HG02588 (cell line): ENCODE measurements at regions not wholly inside any gene's neighbourhood (a gene's known extent, or its start where the extent isn't known, plus 50 kb on each side); places are given as distances from the start of the nearest gene placed in this dataset.
"Not testable (repeated sequence)": the region's sequence is repeated elsewhere in the genome, so short reads cannot be mapped to it uniquely, and the experiment has no call there.

ENCODE experiments used
- ATAC-seq: cut with Tn5 transposase; IDR thresholded peaks from one replicate; pipeline ENCODE4 v1.9.1; 2021; ENCODE audit warnings: mild to moderate bottlenecking, moderate library complexity; ENCODE audit not compliant: unreplicated experiment

DNA sequence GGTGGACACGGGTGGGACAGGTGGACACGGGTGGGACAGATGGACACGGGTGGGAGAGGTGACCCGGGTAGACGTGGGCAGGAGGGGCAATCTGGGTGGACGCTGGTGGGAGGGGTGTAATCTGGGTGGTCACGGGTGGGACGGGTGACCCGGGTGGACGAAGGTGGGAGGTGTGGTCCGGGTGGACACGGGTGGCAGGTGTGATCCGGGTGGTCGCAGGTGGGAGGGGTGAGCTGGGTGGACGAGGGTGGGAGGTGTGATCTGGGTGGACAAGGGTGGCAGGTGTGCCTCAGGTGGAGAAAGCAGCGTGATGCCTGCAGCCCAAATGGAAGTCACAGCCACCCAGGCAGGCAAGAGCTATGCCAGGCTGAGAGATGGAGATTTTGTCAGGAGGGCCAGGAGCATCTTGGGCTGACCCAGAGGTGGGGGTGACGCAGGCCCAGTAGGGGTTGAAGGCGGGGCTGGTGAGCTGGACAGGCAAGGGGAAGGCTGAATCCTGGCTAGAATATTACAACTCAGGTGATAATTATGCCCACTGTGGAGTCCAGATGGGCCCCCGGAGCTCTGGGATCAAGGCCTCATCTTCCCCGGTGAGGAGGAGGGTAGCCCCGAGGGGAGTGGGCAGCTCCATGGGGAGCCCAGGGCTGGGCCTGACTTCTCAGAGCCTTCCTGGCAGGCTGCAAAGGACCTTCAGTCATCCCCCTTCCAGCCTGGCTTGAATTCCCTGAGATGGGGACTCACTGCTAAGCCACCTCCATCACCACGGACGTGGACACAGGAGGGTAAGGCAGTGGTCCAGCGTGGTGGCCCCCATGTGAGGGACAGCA, 100.0 kb downstream of the ADRA2C start:
- no peak for ATAC-seq

DNA sequence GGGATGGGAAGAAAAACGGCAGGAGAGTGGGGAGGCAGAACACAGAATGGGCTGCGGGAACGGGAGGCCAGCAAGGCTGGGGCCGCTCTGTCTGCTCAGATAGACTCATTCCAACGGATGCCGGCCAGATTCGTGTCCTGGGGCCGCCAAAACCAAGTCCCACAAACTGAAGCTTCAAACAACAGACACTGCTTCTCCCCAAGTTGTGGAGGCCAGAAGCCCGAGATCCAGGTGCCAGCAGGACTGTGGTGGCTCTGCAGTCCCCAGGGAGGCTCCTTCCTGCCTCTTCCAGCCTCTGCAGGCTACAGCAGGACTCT, 100.6 kb downstream of the ADRA2C start:
- no peak for ATAC-seq

DNA sequence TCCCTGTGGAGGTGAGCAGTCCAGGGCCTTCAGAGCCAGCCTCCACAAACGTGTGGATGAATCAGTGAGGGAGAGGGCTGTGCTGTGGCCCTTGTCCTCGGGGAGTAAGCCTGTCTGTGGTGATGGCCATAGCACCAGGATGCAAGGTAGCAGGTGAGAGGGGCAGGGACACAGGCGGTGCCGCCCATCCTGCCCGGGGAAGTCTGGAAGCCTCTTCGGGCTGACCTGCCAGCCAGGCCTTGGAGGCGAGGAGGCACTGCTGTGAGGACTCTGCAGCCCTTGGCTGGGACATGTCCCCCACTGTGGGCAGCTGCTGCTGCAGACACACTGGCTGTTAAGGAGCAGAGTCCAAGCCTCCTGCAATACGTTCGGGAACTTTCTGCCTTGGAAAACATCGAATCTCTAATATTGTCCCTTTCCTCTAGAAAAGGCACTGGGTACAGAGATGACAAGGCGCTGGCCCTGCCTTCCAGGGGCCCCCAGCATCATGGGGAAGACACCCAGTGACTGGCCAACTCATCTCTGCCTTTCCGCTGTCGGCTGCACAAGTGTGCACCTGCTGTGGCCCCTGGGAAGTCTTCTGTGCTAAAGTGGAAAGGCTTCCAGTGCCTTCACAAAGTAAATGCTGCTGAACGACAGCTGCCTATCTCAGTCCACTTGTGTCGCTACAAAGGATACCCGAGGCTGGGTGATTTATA, 101.4 kb downstream of the ADRA2C start:
- ATAC-seq: no peak

DNA sequence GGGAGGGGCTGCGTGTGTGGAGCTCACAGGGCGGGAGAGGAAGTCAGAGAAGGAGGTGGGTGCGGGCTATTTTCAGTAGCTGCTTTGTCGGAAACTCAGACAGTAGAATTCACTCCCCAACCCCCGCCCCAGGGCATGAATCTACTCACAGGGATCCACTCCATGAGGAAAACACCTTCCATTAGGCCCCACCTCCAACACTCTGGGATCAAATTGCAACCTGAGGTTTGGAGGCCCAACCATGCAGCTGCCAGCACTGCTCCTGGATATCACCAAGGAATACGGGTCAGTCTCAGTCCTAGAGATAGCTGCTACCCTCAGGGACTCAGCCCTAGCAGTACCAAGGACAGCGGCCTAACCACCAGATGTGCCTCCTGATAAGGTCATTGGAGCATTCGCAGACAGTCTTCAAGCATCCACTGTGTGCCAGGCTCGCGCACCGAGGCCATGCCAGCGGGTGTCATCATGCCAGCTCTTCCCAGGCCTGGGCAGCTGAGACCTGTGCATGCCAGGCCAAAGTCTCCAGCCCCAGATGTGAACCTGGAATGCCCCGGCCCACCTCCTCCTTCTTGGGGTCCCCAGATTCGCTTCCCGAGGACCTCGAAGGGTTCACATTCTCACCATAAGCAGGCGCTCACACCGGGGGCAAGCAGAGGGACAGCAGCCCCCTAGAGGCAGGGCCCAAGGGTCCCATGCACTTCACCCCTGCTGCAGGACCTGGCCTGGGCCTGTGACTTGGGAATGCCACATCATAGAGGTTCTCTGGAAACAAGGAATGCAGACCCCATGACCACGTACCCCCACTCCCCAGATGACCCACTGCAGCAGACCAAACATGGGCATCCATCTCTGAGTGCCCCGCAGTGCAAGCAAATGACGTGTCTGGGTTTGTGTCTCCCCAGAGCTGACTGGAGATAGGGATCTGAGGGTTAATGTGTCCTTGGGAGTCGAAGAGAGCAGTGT, 102.3 kb downstream of the ADRA2C start:
- no peak for ATAC-seq

DNA sequence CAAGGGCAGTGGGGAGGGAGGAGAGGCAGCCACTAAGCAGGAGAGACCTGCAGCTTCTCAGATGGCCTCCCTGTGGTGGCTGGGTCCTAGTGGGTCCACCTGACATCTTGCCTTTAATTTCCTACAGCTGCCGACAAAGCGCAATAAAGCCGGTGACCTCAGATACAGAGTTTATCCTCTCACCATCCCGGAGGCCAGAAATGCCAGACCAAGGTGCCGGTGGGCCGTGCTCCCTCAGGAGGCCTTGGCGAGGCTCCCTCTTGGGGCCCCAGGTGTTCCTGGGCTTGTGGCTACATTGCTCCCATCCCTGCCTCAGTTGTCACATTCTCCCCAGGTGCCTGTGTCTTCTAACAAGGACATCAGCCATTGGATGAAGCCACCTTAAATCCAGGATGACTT, 103.0 kb downstream of the ADRA2C start:
- no peak for ATAC-seq

DNA sequence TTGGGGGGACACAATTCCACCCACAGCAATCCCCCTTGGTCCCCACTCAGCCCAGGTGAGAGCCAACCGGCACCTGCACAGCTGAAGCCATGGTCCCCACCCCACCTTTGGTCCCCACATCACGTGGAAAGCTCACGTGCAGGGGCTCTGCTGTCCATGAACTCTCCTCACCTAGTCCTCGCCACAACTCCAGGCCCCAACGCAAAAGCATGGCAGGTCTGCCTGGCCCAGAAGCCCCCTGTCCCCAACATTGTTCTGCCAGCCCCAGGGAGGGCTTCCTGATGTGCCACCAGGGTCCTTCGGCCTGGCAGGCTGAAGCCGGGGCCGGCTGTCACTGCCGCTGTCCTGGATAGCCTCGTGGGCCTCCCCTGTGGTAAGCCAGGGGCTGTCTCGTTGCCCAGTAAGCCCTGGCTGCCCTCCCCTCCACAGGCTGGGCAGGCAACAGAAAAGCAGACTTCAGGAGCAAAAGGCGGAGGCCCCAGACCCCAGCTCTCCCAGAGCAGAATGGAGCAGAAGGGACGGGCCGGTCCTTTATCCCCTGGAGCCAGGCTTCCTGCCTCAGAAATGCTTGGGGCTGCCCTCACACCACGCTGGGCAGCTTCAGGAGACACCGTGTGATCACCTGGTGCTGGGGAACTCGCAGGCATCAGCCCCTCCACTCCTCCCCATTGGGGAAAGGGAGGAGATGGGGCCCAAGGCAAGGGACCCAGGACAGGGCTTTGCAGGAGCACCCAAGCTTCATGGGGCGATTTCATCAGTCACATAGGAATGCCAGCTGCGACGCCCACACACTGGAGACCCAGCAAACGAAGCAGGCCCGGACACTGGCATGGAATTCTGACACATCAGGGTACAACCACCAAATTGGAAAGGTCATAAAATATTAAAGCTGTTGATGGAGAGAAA, 103.7 kb downstream of the ADRA2C start:
- no peak for ATAC-seq

DNA sequence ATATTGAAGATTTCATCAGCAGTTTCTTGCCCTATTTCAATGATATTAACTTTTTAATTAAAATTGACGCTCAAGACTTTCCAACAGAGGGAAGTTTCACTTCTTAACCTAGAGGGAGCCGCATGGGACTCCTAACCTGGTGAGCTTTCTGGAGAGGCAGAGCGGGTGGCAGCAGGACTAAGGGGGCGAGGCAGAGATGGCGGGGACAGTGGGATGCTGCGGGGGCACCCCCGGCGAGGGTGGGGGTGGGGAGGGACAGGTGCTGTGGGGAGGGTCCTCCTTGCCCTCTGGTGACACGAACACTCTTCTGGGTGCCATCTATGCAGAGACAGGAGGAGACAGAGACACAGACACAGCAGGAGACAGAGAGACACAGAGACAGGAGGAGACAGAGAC, 104.4 kb downstream of the ADRA2C start:
- ATAC-seq: no peak

DNA sequence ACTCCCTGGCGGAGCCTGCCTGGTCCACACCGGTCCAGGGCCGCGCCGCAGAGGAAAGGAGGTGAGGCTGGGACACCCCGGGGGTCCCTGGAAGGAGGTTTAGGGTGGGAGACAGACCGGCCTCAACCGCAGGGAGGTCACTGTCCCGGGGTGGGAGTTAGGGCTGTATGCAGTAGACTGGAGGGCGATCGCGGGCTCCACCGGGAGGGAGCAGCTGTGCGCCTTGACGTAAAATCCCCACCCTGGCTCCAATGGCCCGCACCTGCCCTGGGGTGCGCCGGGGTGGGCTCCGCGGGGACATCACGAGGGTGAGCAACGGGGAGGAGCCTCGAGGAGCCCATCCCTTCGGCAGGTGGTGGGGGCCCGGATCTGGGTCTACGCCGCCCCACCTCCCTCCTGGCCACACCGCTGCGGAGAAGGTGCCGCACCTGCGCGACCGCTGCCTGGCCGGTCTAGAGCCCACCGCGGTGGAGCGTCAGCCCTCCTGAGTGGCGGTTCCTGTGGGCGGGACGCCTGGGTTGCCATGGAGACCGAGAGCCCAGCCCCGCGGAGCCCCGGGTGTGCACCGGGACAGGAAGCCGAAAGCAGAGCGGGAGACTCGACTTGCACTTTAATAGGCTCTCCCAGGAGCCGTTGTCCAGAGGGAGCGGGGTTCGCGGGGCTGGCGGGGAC, 105.1 kb downstream of the ADRA2C start:
- ATAC-seq: no peak

DNA sequence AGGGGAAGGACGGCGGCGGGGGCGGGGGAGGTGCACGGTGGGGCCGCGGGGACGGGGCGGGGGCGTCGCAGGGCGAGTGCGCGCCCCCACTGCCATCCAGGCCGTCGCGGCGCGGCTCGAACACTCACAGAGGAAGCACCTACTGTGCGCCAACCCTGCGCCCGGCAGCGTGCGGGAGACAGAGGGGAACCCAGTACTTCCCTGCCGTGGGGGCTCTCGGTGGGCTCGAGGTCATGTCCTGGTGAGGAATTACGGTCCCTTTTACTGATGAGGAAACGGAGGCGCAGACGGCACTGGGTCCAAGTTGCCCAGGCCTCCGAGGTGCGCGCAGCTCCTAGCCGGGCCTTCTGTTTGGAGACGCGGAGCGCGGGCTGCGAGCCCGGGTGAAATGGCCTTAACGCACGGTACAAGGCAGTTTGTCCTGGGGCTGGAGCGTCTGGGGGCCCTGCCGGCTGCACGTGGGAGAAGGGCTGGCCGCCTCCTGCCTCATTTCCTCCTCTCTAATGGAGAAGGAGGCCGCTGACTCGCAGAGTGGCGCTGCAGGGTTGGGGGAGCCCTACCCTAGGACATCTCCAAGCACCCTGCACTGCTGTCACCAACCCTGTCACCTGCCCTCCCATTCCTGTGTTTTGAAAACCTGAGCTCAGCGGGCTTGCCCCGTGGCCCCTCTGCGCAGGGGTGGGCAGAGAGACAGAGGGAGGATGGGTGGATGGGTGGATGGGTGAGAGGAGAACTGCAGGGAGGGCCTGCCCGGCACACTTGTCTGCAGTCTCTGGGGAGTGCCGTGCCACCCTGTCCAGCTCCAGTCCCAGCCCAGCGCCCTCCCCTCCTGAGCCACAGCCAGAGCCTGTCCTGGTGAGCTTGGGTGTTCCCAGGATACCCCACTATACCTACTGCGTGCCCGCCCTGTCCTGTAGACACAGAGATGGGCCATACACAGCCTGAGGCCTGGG, 106.0 kb downstream of the ADRA2C start:
- ATAC-seq: no peak

DNA sequence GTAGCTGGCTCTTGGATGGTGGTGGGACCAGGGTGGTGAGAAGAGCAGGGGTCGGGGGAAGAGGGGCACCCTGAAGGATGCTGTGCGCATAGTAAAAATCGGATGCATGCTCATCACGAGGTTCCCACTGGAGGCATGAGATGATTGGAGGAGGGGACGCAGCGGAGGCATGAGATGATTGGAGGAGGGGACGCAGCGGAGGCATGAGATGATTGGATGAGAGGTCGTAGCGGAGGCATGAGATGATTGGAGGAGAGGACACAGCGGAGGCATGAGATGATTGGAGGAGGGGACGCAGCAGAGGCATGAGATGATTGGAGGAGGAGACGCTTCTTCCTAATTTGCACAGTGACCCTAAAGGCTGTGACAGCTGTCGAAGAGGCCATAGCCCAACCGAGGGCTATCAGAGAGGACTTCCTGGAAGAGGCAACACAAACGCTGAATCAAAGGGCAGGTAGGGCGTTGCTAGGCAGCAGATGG, 106.7 kb downstream of the ADRA2C start:
- ATAC-seq: no peak

DNA sequence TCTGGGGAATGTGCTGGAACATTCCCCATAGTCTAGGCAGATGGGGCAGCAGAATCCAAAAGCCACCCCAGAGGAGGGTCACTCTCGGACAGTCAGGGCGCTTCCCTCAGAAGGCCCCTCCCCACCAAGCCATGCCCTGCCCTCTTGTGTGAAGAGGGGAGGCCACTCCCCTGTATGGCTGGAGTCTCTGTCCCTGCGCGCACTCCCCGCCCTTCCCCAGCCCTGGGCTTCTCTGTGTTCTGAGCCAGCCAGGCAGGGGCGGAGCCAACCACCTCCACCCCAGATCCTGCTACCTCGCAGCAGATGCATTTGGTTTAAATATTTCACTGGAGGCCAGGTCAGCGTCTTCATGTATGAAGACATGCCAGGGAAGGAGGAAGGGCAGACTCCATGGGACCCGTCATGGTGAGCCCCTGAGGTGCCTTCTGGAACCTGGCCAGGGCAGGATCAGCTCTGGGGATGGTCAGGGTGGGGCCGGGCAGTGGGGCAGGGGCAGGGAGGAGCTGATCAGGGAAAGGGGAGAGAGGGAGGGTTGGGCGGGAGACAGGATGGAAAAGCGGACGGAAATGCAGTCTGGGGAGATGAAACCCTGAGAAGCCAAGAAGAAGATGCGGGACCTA, 107.3 kb downstream of the ADRA2C start:
- no peak for ATAC-seq

DNA sequence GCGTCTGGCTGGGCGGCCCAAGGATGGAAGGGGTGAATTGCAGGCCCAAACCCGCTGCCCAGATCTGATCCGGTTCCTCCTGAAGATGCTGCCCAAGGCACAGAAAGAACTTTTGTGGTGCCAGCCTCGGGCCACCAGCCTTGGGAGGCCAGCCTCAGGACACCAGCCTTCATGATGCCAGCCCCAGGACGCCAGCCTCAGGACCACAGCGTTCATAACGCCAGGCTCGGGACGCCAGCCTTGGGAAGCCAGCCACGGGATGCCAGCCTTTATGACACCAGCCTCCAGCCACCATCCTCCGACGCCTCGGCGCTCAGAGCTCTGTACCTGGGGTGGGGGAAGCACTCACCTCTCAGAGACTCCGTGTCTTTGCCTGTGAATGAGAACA, 107.8 kb downstream of the ADRA2C start:
- ATAC-seq: no peak

DNA sequence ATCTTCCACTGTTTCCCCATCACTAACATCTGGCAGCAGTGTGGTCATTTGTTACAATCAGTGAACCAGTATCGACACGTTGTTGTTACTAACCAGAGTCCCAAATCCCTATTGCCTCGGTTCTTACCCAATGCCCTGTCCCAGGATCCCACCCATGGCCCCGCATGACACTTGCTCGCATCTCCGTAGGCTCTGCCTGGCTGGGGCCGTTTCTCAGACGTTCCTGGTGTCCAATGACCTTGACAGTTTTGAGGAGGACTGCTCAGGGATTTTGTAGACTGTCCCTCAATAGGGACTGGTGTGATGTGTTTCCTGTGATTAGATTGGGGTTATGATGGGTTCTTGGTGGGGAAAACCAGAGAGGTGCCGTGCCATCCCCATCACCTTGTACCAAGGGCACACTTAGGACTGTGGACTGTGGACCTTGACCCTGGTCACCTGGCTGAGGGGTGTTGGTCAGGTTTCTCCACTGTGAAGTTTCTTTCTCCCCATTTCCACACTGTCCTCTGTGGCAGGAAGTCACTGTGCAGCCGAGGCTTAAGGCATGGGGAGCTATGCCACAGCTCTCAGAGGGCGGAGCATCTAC, 108.4 kb downstream of the ADRA2C start:
- no peak for ATAC-seq

DNA sequence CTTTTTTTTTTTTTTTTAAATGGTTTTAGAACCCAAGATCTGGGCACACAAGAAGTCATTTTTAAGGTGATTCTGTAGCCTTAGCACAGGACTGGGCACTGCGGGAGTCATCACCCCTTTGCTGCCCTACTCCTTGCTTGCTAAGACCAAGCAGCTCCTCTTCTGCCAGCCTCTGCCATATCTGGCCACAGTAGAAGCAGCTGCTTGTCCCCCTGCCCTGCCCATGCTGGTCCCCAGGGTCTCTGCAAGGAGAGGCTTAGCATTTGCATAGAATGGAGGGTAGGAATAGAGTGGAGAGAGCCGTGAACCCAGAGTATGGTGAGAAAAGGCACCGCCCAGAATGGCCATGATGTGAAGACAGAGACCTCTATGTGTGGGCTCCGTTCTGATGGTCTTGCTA, 109.3 kb downstream of the ADRA2C start:
- no peak for ATAC-seq

DNA sequence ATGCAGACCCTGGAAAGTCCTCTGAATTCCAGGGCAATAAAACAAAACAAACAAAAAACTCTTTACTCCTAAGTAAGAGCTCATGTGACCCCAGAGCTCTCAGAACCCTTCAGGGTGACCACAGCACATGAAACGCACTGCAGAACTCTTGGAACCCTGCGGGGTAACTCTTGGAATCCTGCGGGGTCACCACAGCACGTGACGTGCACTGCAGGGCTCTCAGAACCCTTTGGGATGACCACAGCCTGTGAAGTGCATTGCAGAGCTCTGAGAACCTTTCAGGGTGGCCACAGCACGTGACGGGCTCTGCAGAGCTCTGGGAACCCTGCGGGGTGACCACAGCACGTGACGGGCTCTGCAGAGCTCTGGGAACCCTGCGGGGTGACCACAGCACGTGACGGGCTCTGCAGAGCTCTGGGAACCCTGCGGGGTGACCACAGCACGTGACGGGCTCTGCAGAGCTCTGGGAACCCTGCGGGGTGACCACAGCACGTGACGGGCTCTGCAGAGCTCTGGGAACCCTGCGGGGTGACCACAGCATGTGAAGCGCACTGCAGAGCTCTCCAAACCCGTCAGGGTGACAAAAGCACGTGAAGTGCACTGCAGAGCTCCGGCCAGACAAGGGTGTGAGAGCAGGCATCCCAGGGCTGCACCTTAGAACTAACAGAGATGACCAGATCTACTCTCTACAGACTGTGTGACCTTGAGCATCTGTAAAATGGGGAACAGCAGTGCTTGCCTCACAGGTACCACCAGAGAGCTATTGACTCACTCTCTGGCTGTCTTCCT, 110.1 kb downstream of the ADRA2C start:
- not testable (repeated sequence) for ATAC-seq

DNA sequence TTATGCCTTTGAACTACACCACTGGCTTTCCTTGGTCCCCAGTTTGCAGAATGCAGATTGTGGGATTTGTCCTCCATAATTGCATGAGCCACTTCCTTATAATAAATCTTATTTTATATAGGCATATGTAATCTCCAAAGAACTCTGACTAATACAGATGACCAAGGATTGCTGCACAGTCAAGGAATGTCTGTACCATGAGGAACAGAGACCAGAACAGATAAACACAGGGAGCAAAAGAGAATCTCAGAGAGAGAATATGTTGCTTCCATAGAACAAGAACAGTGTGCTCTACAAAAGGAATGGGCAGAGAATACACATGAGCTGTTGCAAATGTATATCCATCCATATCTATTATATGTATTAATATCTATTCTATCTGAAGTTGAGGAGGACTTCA, 111.1 kb downstream of the ADRA2C start:
- no peak for ATAC-seq

DNA sequence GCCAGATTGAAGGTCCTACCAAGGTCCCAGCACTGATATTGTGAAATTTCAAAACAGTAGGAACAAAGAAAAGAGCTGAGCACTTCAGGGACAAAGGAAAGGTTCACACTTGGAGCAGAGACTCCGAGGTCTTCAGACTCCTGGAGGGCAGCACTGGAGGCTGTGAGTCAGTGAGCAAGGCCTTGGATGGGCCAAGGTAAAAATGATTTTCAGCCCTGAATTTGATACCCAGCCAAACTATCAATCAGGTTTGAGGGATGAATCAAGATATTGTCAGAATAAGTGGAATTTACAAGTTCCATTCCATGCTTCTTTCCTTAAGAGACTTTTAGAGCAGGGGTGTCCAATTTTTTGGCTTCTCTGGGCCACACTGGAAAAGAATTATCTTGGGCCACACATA, 111.7 kb downstream of the ADRA2C start:
- no peak for ATAC-seq
